Epithelial cell of proximal tubule (primary cell): ENCODE measurements at regions not wholly inside any gene's neighbourhood (a gene's known extent, or its start where the extent isn't known, plus 50 kb on each side); places are given as distances from the start of the nearest gene placed in this dataset.

ENCODE experiments used
- DNase-seq: peaks from one replicate; pipeline ENCODE4 v3.0.0-alpha.2; 2011; ENCODE audit warnings: low read depth
- H3K4me3 ChIP-seq: 2 replicates; pipeline ENCODE4 v1.5.1; 2011; ENCODE audit warnings: low read depth, mild to moderate bottlenecking, low read length
- CTCF ChIP-seq: conservative IDR thresholded peaks from 2 replicates; pipeline ENCODE4 v1.5.1; 2012; ENCODE audit warnings: low read depth, mild to moderate bottlenecking, low read length

- H3K4me3 ChIP-seq: no peak overlapping the region
- TF ChIP-seq CTCF: no peak
- DNase-seq: no peak
Measured at GRCh38 chr20:12596863-12597262, 411.9 kb upstream of the SPTLC3 start.

- TF ChIP-seq CTCF: no peak
- DNase-seq: no peak
- H3K4me3 ChIP-seq: no peak overlapping the region
Measured at GRCh38 chr20:12597551-12597950, 411.2 kb upstream of the SPTLC3 start.

- DNase-seq: no peak
- TF ChIP-seq CTCF: no peak
- no peak overlapping the region for H3K4me3 ChIP-seq
Measured at GRCh38 chr20:12598894-12599293, 409.9 kb upstream of the SPTLC3 start.

GRCh38 chr20:12599494-12599893 lies 409.3 kb upstream of the SPTLC3 start:
- H3K4me3 ChIP-seq: no peak overlapping the region
- DNase-seq: no peak
- TF ChIP-seq CTCF: no peak

- H3K4me3 ChIP-seq: no peak overlapping the region
- TF ChIP-seq CTCF: no peak
- DNase-seq: no peak
Measured at GRCh38 chr20:12605751-12606150, 403.0 kb upstream of the SPTLC3 start.

GRCh38 chr20:12610871-12611270 lies 397.9 kb upstream of the SPTLC3 start:
- no peak overlapping the region for H3K4me3 ChIP-seq
- DNase-seq: no peak
- no peak for TF ChIP-seq CTCF

- H3K4me3 ChIP-seq: no peak overlapping the region
- no peak for TF ChIP-seq CTCF
- DNase-seq: no peak
Measured at GRCh38 chr20:12614764-12615163, 394.0 kb upstream of the SPTLC3 start.
